G401.6 (cell line): ENCODE measurements at regions not wholly inside any gene's neighbourhood (a gene's known extent, or its start where the extent isn't known, plus 50 kb on each side); places are given as distances from the start of the nearest gene placed in this dataset.
A peak's percentile ranks its signal among the peaks of the same experiment; 100 is the strongest.

Experiments used
- FAIRE-seq: peaks from 2 replicates; lab custom pipeline; 2012; peaks lifted over from hg19 to GRCh38; lab: Jason Lieb, UNC

- FAIRE-seq: no peak
Observed at GRCh38 chrX:51798701-51799100, 55.5 kb downstream of the GSPT2 start.

- FAIRE-seq: peak; percentile 93
Observed at GRCh38 chrX:51802917-51803688, 59.9 kb downstream of the GSPT2 start.

GRCh38 chrX:51803833-51804232 is 60.6 kb downstream of the GSPT2 start:
- peak; percentile 36 for FAIRE-seq

- FAIRE-seq: no peak
Observed at GRCh38 chrX:51804741-51805140, 61.5 kb downstream of the GSPT2 start.

GRCh38 chrX:51813886-51814460 is 70.7 kb downstream of the GSPT2 start:
- FAIRE-seq: no peak

- no peak for FAIRE-seq
Observed at GRCh38 chrX:51824061-51824460, 69.4 kb upstream of the MAGED1 start.

GRCh38 chrX:51825436-51825835 is 68.0 kb upstream of the MAGED1 start:
- no peak for FAIRE-seq

- no peak for FAIRE-seq
Observed at GRCh38 chrX:51834076-51834475, 59.3 kb upstream of the MAGED1 start.

- FAIRE-seq: no peak
Observed at GRCh38 chrX:51836823-51837222, 56.6 kb upstream of the MAGED1 start.

GRCh38 chrX:51837451-51837850 is 56.0 kb upstream of the MAGED1 start:
- FAIRE-seq: no peak

- no peak for FAIRE-seq
Observed at GRCh38 chrX:51837921-51838320, 55.5 kb upstream of the MAGED1 start.
